Upper lobe of left lung (tissue), 6 donors: ENCODE measurements at regions not wholly inside any gene's neighbourhood (a gene's known extent, or its start where the extent isn't known, plus 50 kb on each side); places are given as distances from the start of the nearest gene placed in this dataset.

ENCODE experiments used
- ATAC-seq, 2 donors: fragments of 200-7000 bp; cut with Tn5 transposase; one replicate each; pipeline ENCODE4 v1.9.1; 2022; ENCODE audit warnings: mild to moderate bottlenecking in 2 of 2, moderate library complexity in 2 of 2; ENCODE audit not compliant: low FRiP score in 2 of 2
- DNase-seq, 2 donors: peaks; one replicate each; pipeline ENCODE4 v3.0.0-alpha.2; 2019 to 2020
- H3K27ac ChIP-seq, 4 donors: fragments of 200-600 bp; sonication (generic); one replicate each; pipeline ENCODE4 v1.5.1; 2016 to 2019
- H3K27me3 ChIP-seq, 4 donors: fragments of 200-600 bp; sonication (generic); one replicate each; pipeline ENCODE4 v1.5.1; 2017 to 2019
- H3K36me3 ChIP-seq, 4 donors: fragments of 200-600 bp; sonication (generic); one replicate each; pipeline ENCODE4 v1.5.1; 2016 to 2019
- H3K4me1 ChIP-seq, 4 donors: fragments of 200-600 bp; sonication (generic); one replicate each; pipeline ENCODE4 v1.5.1; 2018 to 2019
- H3K4me3 ChIP-seq, 4 donors: fragments of 200-600 bp; sonication (generic); one replicate each; pipeline ENCODE4 v1.5.1; 2017 to 2019; ENCODE audit warnings: mild to moderate bottlenecking in 2 of 4, moderate library complexity in 1 of 4
- H3K9me3 ChIP-seq, 4 donors: fragments of 200-600 bp; sonication (generic); one replicate each; pipeline ENCODE4 v1.5.1; 2018 to 2019
- EP300 ChIP-seq, 4 donors: sonication (generic); formaldehyde crosslinking; IDR thresholded peaks; one replicate each; pipeline ENCODE4 v1.5.1; 2017; ENCODE audit warnings: antibody characterized with exemption in 4 of 4, control low read depth in 2 of 4
- POLR2A ChIP-seq, 4 donors: fragments of 450-650 bp; IDR thresholded peaks; one replicate each; pipeline ENCODE4 v1.5.1; 2016 to 2017; ENCODE audit warnings: antibody characterized with exemption in 4 of 4, mild to moderate bottlenecking in 2 of 4
- POLR2AphosphoS5 ChIP-seq, 2 donors: sonication (generic); formaldehyde crosslinking; IDR thresholded peaks; one replicate each; pipeline ENCODE4 v1.5.1; 2017; ENCODE audit warnings: antibody characterized with exemption in 2 of 2
- WGBS, 2 donors: methylation state at CpG; one replicate each; pipeline ENCODE4 v1.1.5; 2017 to 2018; 5-methylcytosine and 5-hydroxymethylcytosine counted together
- TF ChIP-seq, protein P1 (sequence below), 6 experiments: fragments of 450-650 bp in 4 of 6; fragments of 200-600 bp in 2 of 6; sonication (generic) in 2 of 6; IDR thresholded peaks; one replicate each; pipeline ENCODE4 v1.5.1; 2016 to 2019; ENCODE audit warnings: antibody characterized with exemption in 6 of 6
- donor health status: DM: no; HTN: no; CAD: no; lungs with moderate emphysema.
- donor health status: DM: no; HTN: yes; CAD: no; lungs with severe emphysema.

DNA sequence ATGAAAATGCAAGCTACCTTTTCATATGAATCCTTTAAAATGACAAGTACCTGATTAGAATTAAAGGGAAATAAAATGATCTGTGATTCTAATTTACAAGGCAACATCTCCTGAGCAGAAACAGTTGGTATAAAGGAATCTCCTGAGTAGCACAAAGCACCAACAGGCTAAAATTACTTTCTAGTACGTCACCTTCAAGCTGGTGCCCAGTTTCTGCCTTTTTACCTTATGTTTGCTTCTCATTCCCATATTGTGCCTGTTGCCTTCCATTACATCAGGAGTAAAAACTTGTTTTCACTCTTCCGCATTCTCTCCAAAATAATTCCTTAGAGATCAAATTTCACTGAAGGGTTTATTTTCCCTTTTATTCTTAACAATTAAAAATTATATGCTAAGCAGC is 587.1 kb upstream of the KCND2 start:
- no peak overlapping the region for H3K27ac ChIP-seq

GRCh38 chr7:119688831-119689230 is 584.1 kb upstream of the KCND2 start:
- H3K4me1 ChIP-seq = no peaks in the 10 kb centered on the region
- H3K9me3 ChIP-seq = no peaks in the 10 kb centered on the region
- no peak overlapping the region for H3K4me3 ChIP-seq
- no peak for ATAC-seq
- no peak for DNase-seq
- no peak for TF ChIP-seq POLR2AphosphoS5 (IDR thresholded peaks at IDR 0.05)
- TF ChIP-seq, protein P1, sequence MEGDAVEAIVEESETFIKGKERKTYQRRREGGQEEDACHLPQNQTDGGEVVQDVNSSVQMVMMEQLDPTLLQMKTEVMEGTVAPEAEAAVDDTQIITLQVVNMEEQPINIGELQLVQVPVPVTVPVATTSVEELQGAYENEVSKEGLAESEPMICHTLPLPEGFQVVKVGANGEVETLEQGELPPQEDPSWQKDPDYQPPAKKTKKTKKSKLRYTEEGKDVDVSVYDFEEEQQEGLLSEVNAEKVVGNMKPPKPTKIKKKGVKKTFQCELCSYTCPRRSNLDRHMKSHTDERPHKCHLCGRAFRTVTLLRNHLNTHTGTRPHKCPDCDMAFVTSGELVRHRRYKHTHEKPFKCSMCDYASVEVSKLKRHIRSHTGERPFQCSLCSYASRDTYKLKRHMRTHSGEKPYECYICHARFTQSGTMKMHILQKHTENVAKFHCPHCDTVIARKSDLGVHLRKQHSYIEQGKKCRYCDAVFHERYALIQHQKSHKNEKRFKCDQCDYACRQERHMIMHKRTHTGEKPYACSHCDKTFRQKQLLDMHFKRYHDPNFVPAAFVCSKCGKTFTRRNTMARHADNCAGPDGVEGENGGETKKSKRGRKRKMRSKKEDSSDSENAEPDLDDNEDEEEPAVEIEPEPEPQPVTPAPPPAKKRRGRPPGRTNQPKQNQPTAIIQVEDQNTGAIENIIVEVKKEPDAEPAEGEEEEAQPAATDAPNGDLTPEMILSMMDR (IDR thresholded peaks at IDR 0.05) = no peak
- no peak for TF ChIP-seq POLR2A (IDR thresholded peaks at IDR 0.05)
- no peak for TF ChIP-seq EP300 (IDR thresholded peaks at IDR 0.05)
- no peaks in the 10 kb centered on the region for H3K36me3 ChIP-seq
- no peaks in the 10 kb centered on the region for H3K27me3 ChIP-seq
- no peak overlapping the region for H3K27ac ChIP-seq
- 66 to 73% methylated on average over 2 of the region's 2 CpGs for WGBS, 2 donors

More for the DNA sequence above, 587.1 kb upstream of the KCND2 start:
- no peaks in the 10 kb centered on the region for H3K4me1 ChIP-seq
- TF ChIP-seq, protein P1 (IDR thresholded peaks at IDR 0.05) = no peak
- no peak for TF ChIP-seq POLR2A (IDR thresholded peaks at IDR 0.05)
- TF ChIP-seq POLR2AphosphoS5 (IDR thresholded peaks at IDR 0.05) = no peak
- TF ChIP-seq EP300 (IDR thresholded peaks at IDR 0.05) = no peak
- DNase-seq (no peak), ATAC-seq (no peak)
- no peaks in the 10 kb centered on the region for H3K27me3 ChIP-seq
- H3K4me3 ChIP-seq = no peak overlapping the region
- WGBS, 2 donors = 70 to 75% methylated on average over 2 of the region's 2 CpGs
- no peaks in the 10 kb centered on the region for H3K9me3 ChIP-seq
- no peaks in the 10 kb centered on the region for H3K36me3 ChIP-seq

- ATAC-seq = no peak
- no peak for DNase-seq
- WGBS, 2 donors = 47 to 56% methylated on average over 3 of the region's 3 CpGs
- no peak overlapping the region for H3K4me3 ChIP-seq
- no peaks in the 10 kb centered on the region for H3K27me3 ChIP-seq
- H3K36me3 ChIP-seq = no peaks in the 10 kb centered on the region
- H3K9me3 ChIP-seq = no peaks in the 10 kb centered on the region
- no peaks in the 10 kb centered on the region for H3K4me1 ChIP-seq
- TF ChIP-seq POLR2AphosphoS5 (IDR thresholded peaks at IDR 0.05) (no peak), POLR2A (IDR thresholded peaks at IDR 0.05) (no peak), EP300 (IDR thresholded peaks at IDR 0.05) (no peak)
- TF ChIP-seq, protein P1 (IDR thresholded peaks at IDR 0.05) = no peak
- H3K27ac ChIP-seq = no peak overlapping the region
Observed at GRCh38 chr7:119692541-119692940, 580.4 kb upstream of the KCND2 start.

DNA sequence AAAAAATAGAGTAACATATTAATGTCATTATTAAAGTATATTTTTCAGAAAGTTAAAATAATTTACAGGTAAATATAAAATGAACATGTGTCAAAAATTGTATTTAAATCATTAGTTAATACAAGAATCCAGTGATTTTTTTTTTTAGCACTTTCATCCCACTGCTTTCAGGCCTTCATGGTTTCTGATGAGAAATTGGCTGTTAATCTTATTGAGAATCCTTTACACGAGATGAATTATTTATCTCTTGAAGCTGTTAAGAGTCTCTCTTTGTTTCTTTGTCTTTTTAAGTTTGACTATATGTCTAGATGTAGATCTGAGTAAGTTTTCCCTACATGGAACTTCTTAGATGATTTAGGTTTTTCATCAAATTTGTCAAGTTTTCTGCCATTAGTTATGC is 578.5 kb upstream of the KCND2 start:
- DNase-seq = no peak

GRCh38 chr7:119696336-119696735 is 576.6 kb upstream of the KCND2 start:
- H3K36me3 ChIP-seq = no peaks in the 10 kb centered on the region
- 49 to 53% methylated on average over 3 of the region's 3 CpGs for WGBS, 2 donors
- no peak for ATAC-seq
- DNase-seq = no peak
- H3K9me3 ChIP-seq = no peaks in the 10 kb centered on the region
- H3K27ac ChIP-seq = no peak overlapping the region
- no peak for TF ChIP-seq POLR2A (IDR thresholded peaks at IDR 0.05)
- no peak for TF ChIP-seq EP300 (IDR thresholded peaks at IDR 0.05)
- TF ChIP-seq, protein P1 (IDR thresholded peaks at IDR 0.05) = no peak
- TF ChIP-seq POLR2AphosphoS5 (IDR thresholded peaks at IDR 0.05) = no peak
- no peaks in the 10 kb centered on the region for H3K4me1 ChIP-seq
- no peak overlapping the region for H3K4me3 ChIP-seq
- no peaks in the 10 kb centered on the region for H3K27me3 ChIP-seq

More for the DNA sequence above, 578.5 kb upstream of the KCND2 start:
- no peaks in the 10 kb centered on the region for H3K27me3 ChIP-seq
- TF ChIP-seq POLR2A (IDR thresholded peaks at IDR 0.05) (no peak), POLR2AphosphoS5 (IDR thresholded peaks at IDR 0.05) (no peak), EP300 (IDR thresholded peaks at IDR 0.05) (no peak)
- TF ChIP-seq, protein P1 (IDR thresholded peaks at IDR 0.05) = no peak
- no peak overlapping the region for H3K4me3 ChIP-seq
- H3K27ac ChIP-seq = no peak overlapping the region
- ATAC-seq = no peak
- H3K9me3 ChIP-seq = no peaks in the 10 kb centered on the region
- H3K36me3 ChIP-seq = no peaks in the 10 kb centered on the region
- WGBS, 2 donors = 42 to 56% methylated on average over 1 of the region's 1 CpG
- no peaks in the 10 kb centered on the region for H3K4me1 ChIP-seq
